H1 (cell line): ENCODE measurements at regions not wholly inside any gene's neighbourhood (a gene's known extent, or its start where the extent isn't known, plus 50 kb on each side); places are given as distances from the start of the nearest gene placed in this dataset.

Source experiments
- CBX5 ChIP-seq: fragments of 300-800, 300-1000 bp; sonication (generic); IDR thresholded peaks from 2 replicates; pipeline ENCODE4 v1.7.1; 2016; ENCODE audit warnings: antibody characterized with exemption, low read length, low read depth
- CHD7 ChIP-seq: fragments of 300-600 bp; sonication (generic); IDR thresholded peaks from 2 replicates; pipeline ENCODE4 v1.7.1; 2012; ENCODE audit warnings: low read length, moderate library complexity, mild to moderate bottlenecking, inconsistent platforms; ENCODE audit not compliant: insufficient replicate concordance
- EGR1 ChIP-seq: IDR thresholded peaks from 2 replicates; pipeline ENCODE4 v1.6.1; 2011; ENCODE audit warnings: low read depth, low read length, borderline replicate concordance
- KDM1A ChIP-seq: fragments of 200-600, 300-600 bp; sonication (generic); IDR thresholded peaks from 2 replicates; pipeline ENCODE4 v1.7.1; 2016; ENCODE audit warnings: mild to moderate bottlenecking, low read length, borderline replicate concordance
- NANOG ChIP-seq: IDR thresholded peaks from 2 replicates; pipeline ENCODE4 v1.6.1; 2011; ENCODE audit warnings: low read length, low read depth, mild to moderate bottlenecking, inconsistent platforms; ENCODE audit not compliant: insufficient read depth, poor library complexity, severe bottlenecking
- PHF8 ChIP-seq: fragments of 200-600 bp; sonication (generic); conservative IDR thresholded peaks from 2 replicates; pipeline ENCODE4 v1.7.1; 2012; ENCODE audit warnings: low read depth, mild to moderate bottlenecking, inconsistent platforms, low read length, moderate library complexity
- POLR2A ChIP-seq, 2 experiments: IDR thresholded peaks; 1 replicate in 1 of 2; 2 replicates in 1 of 2; pipeline ENCODE4 v1.6.1; 2011; ENCODE audit warnings: low read depth in 2 of 2, low read length in 2 of 2, mild to moderate bottlenecking in 2 of 2; ENCODE audit errors: control extremely low read depth in 1 of 2
- RBBP5 ChIP-seq: IDR thresholded peaks from 2 replicates; pipeline ENCODE4 v1.7.1; 2012; ENCODE audit warnings: low read depth, mild to moderate bottlenecking, inconsistent platforms, low read length, moderate library complexity, borderline replicate concordance
- SP1 ChIP-seq: IDR thresholded peaks from 2 replicates; pipeline ENCODE4 v1.6.1; 2011; ENCODE audit warnings: low read depth, low read length
- TCF12 ChIP-seq: IDR thresholded peaks from 2 replicates; pipeline ENCODE4 v1.6.1; 2011; ENCODE audit warnings: low read depth, mild to moderate bottlenecking, low read length

- TF ChIP-seq CHD7 (no peak), PHF8 (no peak), NANOG (no peak), SP1 (no peak), EGR1 (no peak), CBX5 (no peak), KDM1A (no peak), POLR2A (IDR thresholded peaks at IDR 0.05; ENCODE audit: control extremely low read depth in 1 of 2, low read depth in 2 of 2, low read length in 2 of 2) (no peak), TCF12 (no peak), RBBP5 (no peak)
These were observed 1521.4 kb downstream of the BRD1 start (continued) for GRCh38 chr22:48306284-48306683.
